ENCODE measurements at regions not wholly inside any gene's neighbourhood (a gene's known extent, or its start where the extent isn't known, plus 50 kb on each side); places are given as distances from the start of the nearest gene placed in this dataset.

DNA sequence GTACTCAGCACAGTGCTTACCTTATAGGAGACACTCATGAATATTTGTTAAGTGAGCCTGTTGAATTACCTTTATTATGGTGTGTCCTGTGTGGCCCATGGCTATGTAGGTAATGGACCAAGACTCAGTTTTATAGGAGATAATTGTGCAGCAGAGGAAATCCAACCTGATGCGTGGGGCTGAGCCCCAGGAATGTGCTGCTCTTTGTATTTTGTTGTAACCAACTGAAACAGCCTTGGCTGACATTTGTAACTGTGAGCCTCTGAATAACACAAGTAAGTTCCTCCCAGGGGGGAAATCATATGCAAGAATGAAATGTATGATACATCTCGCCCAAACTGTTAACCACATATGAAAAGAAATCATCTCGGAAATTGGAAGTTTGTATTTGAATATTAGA is 364.2 kb upstream of the ZP4 start:
- Histone ChIP-seq H3K9me1 (replicated peaks; ENCODE audit: control insufficient read depth, extremely low read depth, insufficient read depth, low read length) (no peaks in the 10 kb centered on the region), H3K9ac (replicated peaks; ENCODE audit: extremely low read depth, insufficient read depth, low read length) (no peak overlapping the region), H3K9me3 (replicated peaks; ENCODE audit: control insufficient read depth, insufficient read depth, low read length) (peaks cover 3% of the 10 kb centered on the region), H3K4me1 (ENCODE audit: control insufficient read depth, extremely low read depth, insufficient read depth, low read length) (no peaks in the 10 kb centered on the region), H3K4me3 (replicated peaks in 1 of 3; ENCODE audit: insufficient read depth in 1 of 3, low read depth in 1 of 3, low read length in 3 of 3) (no peak overlapping the region), H3K79me2 (ENCODE audit: control insufficient read depth, insufficient read depth, low read length) (no peaks in the 10 kb centered on the region), H3K27ac (ENCODE audit: insufficient read depth, low read depth, low read length) (no peak overlapping the region), H3K4me2 (ENCODE audit: insufficient read depth, low read length) (no peak overlapping the region), H3K27me3 (ENCODE audit: control insufficient read depth in 2 of 2, insufficient read depth in 2 of 2, low read length in 2 of 2) (no peaks in the 10 kb centered on the region), H4K20me1 (replicated peaks; ENCODE audit: control insufficient read depth, extremely low read depth, insufficient read depth, low read length) (no peaks in the 10 kb centered on the region), H3K36me3 (ENCODE audit: control insufficient read depth in 2 of 2, extremely low read depth in 1 of 2, insufficient read depth in 2 of 2, low read length in 2 of 2) (no peaks in the 10 kb centered on the region), H2AFZ (ENCODE audit: low read depth, low read length) (no peak overlapping the region)
- ChIA-PET CTCF (no interaction called here), POLR2A (no interaction called here)
- FAIRE-seq: no peak
- intact Hi-C loops (cut with micrococcal nuclease): no loop called here
- no TSS peak for BruUV-seq (replicated peaks)
- TF ChIP-seq EZH2 (IDR thresholded peaks at IDR 0.05; ENCODE audit: borderline replicate concordance, low read depth, low read length, severe bottlenecking) (no peak), GATA2 (IDR thresholded peaks at IDR 0.05; ENCODE audit: insufficient read depth, insufficient read length, low read depth, low read length) (no peak), MAX (IDR thresholded peaks at IDR 0.05; ENCODE audit: insufficient read depth, insufficient read length) (no peak), POLR2AphosphoS5 (IDR thresholded peaks at IDR 0.05; ENCODE audit: insufficient read depth, low read depth, low read length) (no peak), FOS (IDR thresholded peaks at IDR 0.05; ENCODE audit: borderline replicate concordance, insufficient read depth, low read length) (no peak), POLR2A (IDR thresholded peaks at IDR 0.05; ENCODE audit: low read depth, low read length) (no peak), JUN (IDR thresholded peaks at IDR 0.05; ENCODE audit: borderline replicate concordance, insufficient read depth, insufficient read length, low read depth) (no peak), CTCF (IDR thresholded peaks at IDR 0.05; ENCODE audit: extremely low read depth in 1 of 2, insufficient read depth in 1 of 2, low read depth in 1 of 2, low read length in 2 of 2) (no peak), MYC (IDR thresholded peaks at IDR 0.05; ENCODE audit: low read depth, low read length) (no peak)
- no peak for DNase-seq (ENCODE audit: low read depth, low spot score)
- dilution Hi-C loops (cut with MboI; ENCODE audit: extremely low pct_ligation_motif_present, low sequenced_read_pairs): no loop called here

Data from endothelial cell of umbilical vein (primary cell).